HG02623 (cell line): ENCODE measurements at regions not wholly inside any gene's neighbourhood (a gene's known extent, or its start where the extent isn't known, plus 50 kb on each side); places are given as distances from the start of the nearest gene placed in this dataset.

Source experiments
- ATAC-seq: cut with Tn5 transposase; IDR thresholded peaks from one replicate; pipeline ENCODE4 v1.9.1; 2021; ENCODE audit warnings: moderate library complexity; ENCODE audit not compliant: unreplicated experiment

DNA sequence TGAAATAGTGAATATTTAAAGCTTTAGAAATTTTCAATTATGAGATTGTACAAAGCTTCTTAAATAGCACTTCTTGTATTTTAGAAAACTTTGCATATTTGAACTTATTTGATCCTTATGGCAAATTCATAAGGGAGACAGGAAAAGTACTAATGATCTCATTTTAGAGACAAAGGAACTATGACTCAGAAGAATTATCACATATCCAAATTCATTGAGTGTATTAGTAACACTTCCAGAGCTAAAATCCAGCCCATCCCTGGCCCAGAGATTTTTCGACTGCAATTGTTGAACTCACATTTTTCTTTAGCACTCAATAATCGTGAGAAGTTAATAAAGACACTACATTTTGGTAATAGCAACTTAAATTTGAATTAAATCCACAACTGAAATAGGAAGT lies 704.3 kb downstream of the EPM2A start:
- ATAC-seq: no peak

DNA sequence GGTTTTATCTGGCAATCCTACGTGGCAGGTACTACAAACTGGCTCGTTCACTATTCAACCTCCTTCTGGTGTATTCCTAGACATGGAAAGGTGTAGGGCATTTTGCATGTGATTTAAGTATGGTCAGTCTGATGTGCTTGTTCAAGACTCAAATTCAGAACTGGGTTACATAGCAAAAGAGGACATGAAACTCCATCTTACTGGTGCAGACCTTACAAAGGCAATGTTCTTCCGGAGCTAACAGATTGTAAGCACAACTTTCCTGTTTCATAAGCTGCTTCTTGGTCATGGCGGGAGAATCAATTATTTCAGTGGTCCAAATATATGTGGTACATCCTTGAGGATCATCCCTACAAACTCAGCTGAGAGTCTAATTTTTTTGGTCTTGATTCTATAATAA lies 703.4 kb downstream of the EPM2A start:
- no peak for ATAC-seq

DNA sequence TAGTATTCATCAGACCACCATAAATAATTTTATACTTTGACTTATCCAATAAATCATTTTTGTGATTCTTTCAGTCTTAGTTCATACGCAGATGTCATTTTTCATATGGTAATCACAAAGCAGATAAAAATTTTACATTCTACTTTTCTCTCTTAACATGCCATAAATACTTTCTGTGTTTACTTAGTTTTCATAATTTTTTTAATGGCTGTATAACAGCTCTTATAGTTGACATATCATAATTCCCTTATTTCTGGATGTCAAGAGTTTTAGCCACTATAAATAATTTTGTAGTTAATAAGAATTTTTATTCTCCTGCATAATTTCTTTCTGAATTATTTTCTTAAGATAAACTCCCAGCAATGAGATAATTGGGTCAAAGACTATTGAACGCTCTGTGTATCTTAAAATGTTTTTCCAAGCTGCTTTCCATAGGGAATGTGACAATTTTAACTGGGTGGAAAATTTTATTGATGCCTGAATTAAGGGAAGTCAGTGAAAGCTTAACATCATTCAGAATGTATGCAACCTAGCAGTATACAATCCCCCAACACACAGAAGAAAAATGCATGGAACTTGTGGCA lies 702.7 kb downstream of the EPM2A start:
- ATAC-seq: no peak

DNA sequence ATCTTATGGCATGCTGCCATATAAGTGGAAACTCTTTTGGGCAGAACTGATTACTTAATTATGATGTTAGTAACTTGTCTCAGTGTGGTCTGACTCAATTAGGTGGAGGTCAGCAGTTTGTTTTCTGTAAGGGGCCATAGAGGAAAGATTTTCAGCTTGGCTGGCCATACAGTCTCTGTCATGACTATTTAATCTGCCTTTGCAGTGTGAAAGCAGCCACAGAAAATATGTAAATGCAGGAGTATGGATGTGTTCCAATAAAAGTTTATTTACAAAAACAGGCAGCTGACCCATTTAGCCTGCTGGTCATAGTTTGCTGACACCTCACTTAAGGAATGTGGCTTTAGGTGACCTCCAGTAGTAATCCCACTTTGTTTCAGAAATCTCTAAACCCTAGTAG lies 700.7 kb downstream of the EPM2A start:
- no peak for ATAC-seq

DNA sequence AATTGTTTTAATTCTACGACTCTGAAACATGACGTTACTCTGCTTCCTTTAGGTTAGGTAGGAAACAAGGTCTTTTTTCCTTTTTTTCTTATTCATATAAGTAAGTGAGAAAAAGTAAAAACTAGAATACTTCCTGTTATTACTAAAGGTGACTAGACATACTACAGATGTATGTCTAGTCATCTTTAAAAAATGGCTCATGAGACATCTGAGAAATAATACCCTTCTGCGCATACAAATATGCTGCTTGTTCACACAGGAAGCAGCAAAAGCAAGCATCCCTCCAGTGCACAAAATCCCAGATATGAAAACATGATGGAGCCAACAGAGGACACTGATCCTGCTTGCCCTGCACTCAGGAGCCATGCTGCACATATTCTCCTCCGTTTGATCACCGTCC lies 699.1 kb downstream of the EPM2A start:
- ATAC-seq: no peak

DNA sequence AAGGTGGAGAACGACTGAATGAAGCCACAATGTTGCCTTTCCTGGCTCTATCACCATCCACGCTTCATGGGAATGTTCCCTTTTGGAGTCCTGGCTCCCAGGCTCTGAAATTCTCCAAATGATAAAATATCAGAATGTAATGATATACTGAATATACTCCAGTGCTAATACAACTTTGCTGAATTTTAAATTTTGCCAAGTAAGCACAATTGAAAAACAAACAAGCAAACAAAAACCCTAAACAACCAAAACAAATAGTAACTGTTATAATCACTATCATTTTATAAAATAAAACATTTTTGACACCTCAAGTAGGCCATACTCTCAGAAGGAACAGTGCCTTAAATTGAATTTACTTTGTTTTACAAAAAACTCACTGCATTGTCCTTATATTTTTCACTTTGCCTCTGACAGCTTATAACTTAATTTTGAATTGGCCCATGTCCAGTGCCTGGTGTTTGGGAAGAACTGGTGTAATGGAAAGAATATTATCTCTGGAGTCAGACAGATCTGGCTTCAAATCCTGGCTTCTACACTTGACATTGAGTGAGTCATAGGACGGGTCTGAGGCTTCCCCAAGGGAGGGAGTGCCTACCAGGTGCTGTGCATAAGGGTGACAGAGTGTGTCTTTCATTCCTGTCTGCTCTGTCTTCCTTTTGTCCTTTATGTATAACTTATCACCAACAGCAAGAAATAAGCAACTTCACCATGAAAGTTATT lies 698.3 kb downstream of the EPM2A start:
- no peak for ATAC-seq

DNA sequence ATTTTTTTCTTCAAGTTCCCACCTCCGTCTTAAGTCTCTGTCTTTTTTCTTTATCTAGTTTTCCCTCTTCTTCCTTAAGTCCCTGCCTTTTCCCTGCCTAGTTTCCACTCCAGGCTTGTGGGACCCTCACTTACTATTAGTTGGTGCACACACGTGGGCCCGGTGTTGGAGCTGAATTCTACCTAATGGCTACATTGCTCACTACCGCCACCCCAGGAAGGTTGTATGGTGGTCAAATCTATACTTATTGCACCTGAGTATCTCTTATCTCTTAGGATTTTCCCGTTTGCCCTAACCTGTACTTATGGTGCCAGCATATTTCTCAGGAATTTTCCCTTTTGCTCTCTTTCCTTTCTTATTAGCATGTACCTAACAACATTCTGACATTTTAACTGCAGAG lies 692.8 kb downstream of the EPM2A start:
- ATAC-seq: no peak

DNA sequence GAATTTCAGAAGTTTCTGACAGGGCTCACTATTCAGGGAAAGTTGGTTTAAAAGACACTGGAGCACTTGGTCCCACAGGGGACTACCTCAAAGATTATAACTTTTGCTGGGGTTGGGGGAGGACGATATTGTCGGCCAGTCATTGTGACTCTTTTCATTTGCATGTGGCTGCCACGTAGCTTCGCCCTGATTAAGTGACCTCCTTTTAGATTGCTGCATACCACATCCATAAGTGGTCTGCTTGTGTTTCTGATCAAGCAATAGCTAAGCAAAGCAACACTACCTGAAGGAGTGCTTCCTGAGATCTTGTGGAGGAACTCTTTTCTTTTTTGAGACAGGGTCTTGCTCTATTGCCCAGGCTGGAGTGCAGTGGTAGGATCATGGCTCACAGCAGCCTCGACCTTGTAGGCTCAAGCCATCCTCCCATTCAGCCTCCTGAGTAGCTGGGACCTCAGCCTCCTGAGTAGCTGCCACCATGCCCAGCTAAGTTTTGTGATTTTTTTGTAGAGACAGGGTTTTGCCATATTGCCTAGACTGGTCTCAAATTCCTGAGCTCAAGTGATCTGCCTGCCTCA lies 691.3 kb downstream of the EPM2A start:
- ATAC-seq: no peak

DNA sequence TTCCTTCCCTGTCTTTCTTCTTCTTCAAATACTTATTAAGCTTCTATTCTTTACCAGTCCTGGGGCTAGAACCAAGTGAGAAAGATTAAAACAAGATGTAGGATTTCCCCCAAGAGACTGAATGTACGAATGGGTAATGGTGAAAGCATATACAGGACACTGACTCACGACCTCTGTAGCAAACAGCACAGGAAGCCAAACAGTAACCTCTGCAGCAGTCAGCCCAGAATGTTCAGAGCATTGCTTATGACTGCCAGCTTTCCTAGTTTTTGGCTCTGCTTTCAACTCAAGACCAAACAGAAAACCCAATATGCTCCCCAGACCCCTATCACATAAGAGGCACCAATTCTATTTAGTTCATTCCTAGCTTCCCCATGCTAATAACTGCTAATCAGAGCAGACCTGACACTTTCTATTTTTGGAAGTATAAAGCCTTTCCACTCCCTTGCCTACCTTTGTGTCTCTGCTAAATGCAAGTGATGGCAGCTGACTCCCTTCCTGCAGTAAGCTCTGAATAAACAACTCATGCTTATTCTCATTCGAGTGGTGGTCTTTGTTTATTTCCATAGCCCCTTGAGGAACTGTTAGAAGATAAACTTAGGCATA lies 690.6 kb downstream of the EPM2A start:
- ATAC-seq: no peak

DNA sequence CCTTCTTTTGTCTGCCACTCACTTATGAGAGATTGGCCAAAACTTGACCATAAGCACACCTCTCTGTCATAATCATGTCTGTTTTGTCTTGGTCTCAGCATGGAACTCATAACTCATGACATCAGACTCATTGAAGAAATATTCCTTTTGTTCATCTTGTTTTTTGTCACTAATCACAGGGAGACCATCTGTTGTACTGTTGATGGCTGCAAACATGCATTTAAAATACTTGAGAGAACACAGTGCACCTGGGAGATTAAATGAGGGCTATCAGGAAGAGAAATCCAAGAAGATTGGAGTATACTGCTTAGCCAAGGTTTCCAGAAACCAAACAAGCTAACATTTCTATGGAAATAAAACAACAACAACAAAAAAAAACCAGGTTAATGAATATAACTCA lies 689.7 kb downstream of the EPM2A start:
- no peak for ATAC-seq

DNA sequence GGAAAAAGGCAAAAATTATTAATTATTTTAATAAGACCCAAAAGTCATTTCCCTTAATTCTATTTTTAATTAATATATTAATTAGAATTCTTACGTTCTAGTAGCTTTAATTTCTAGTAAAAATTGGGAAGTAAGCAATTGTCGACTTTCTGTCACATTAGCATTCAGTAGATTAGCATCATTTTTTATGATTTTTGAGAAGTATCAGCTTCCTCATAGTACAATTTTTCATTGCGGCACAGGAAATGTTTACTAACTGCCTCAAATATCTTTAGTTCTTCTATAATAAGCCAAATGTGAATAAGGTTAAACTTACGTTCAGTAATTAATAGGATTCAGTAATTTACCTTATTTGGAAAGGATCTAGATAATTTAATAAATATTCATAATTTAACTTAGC lies 687.4 kb downstream of the EPM2A start:
- no peak for ATAC-seq

DNA sequence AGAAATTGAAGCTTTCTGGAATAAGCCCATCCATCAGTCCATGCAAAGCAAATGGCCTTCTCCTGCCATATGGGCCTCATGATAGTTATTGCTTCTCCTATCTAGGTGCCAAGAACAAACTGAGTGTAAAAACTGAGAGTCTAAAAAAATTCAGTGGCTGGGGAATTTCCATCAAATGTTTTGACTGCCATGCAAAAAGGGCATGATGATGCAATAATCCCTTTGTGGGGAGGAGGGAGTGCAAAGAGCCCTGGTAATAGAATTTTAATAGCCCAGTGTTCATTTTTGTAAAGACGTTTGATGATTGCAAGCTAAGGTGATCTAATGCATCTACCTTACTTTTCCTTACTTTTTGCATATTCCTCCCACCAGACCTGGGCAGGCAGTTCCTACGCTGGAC lies 683.7 kb downstream of the EPM2A start:
- no peak for ATAC-seq

DNA sequence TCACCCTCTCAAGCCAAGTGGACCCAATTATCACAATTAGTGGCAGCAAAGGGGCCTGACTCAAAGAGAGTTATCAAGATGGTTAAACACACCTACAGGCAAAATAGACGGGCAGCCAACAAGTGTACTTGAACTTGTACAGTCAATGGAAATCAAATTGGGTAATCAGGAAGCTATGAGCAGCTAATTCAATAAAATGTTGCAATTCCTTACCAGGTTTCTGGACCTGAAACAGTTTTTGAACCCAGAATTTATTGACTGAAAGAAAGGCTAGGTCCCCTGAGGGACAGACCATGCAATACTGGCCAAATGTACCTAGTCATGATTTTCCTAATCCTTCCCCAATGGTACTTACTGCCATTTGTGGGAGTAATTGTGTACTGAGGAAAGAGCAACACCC lies 679.8 kb downstream of the EPM2A start:
- no peak for ATAC-seq

DNA sequence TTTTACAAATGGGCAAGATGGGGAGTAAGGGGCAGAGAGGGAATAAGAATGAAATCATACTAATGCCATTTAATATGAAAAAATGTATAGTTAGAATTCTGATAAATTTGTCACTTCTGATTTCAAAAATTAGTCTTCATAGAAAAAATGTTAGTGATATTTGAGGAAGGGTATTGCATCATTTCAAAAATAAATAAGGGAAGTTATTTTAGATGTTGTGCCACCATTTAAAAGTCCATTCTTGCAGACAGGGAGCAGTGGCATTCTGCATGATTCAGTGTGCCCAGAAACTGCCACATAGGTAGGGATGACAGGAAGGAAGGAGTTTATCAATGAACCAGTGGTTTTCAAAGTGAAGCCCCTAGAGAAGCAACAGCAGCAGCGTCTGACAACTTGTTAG lies 674.6 kb downstream of the EPM2A start:
- ATAC-seq: no peak

DNA sequence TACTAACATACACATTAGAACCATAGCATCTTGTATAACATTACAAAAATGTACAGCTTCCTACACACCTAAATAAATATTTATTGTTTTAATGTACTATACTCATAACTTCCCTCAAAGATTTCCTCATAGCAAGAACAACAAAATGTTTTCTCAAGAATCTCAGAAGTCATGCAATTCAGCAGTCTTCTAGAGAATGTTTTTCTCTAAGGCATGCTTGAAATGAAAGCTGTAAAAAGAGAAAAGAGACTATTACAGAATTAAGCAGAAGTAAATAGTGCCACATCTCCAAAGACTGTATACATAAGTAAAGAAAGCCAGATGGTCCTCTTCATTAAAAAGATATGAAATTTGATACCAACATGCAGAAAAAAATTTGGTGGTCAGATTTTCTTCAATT lies 672.2 kb downstream of the EPM2A start:
- no peak for ATAC-seq

DNA sequence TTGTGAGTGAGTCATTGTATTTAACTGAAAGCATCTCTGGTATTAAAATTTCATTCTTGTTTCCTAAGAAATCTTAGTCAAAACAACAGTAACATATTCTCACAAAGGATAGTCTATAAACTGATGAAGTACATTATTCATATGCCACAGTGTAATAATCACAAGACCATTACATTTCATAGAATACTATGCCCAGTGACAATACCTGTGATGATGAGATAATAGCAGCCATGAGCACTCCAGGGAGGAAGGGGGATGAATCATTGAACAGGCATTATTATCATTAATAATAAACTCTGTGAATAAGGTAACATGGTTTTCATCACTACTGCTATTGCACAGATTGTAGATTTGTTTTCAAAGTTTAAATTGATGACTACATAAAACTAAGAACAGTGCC lies 667.9 kb downstream of the EPM2A start:
- ATAC-seq: no peak

DNA sequence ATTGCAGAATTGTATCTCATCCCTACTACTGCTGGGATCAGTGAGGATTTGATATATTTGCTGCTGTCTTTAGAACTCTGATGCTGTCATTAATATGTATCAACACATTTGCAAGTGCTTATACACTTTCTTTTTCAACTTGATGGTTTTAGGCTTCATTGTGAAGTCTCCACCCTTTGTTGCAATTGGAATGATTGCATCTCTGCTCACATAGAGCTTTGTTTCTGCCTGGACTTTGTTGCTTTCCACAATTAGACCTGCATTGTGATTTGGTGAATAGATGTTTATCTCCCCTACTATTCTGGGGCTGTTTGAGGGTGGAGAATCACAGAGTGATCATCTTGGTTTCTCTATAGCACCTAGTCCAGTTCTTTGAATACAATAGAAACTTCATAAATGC lies 666.7 kb downstream of the EPM2A start:
- ATAC-seq: no peak

DNA sequence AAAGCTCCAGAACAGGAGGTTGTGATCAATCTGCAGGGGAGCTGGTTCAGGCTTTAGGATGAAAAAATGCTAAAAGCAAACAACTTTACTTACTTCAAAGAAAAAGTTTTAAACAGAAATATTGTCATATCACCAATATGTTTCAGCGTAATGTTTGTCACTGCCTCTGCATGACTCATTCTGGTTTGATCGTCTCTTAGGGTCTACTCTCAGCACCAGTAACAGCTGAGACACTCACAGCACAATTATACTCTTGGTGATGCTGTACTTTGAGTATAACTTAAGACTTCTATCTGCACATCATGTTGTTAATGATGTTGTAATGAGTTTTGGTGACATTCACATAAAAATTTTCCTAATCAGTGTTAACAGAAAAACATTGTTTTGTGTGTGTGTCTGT lies 665.4 kb downstream of the EPM2A start:
- ATAC-seq: no peak

DNA sequence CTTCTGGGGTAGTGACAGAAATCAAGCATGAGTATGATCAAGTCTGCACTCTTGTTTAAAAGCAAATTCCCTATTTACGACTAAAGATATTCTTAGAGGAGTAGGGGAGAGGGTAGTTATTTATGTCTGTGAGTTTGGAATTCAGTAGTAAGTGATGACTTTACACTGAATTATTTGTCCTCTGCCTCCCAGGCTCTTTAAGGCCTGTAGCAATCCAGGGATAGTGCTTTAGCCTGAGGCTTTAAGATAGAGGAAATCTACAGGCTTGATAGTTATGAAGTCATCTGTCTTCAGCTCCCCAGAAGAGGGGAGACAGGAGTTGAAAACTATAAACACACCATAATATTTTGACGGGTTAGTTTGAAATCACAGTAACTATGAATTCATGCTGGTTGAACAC lies 664.5 kb downstream of the EPM2A start:
- no peak for ATAC-seq

DNA sequence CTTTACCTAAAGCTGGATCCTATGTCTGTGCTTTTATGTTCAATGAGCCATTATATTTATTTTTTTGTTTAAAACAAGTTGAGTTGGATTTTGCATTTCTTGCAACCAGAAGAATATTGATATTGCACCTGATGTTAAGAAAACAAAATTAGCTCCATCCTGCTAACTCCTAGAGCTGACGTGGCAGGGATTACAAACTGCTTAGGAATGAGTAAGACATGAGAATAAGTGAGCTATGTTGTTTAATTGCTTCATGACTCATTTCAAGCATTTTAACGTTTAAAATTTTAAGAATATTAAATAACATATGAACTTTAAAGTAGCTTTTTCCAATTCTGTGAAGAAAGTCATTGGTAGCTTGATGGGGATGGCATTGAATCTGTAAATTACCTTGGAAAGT lies 663.5 kb downstream of the EPM2A start:
- ATAC-seq: no peak

DNA sequence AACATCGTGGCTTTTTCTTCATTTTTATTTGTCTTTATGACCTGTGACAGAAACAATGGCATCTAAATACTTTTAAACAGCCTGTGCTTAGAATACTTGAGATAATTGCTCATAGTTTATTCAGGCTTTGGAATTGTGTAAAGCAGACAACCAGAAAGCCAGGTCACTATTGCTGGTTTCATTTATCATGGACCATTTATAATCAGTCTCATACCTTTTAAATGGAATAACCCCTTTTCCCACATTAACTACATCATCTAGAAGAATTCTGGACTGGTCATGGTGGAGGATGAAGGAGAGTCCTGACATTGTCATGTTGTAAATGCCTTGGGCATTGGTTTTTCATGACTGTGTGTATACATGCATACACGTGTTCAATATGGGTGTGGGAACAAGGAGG lies 661.5 kb downstream of the EPM2A start:
- no peak for ATAC-seq

DNA sequence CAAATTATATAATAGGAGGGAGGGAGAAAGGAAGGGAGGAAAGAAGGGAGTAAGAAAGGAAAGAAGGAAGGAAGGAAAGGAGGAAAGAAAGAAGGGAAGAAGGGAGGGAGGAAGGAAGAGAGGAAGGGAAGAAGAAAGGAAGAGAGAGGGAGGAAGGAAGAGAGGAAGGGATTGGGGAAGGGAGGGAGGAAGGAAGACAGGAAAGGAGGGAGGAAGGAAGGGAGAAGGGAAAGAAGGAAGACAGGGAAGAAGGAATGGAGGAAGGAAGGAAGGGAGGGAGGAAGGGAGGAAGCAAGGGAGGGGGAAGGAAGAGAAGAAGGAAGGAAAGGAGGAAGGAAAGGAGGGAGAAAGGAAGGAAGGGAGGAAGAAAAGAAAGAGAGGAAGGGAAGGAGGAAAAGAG lies 660.5 kb downstream of the EPM2A start:
- ATAC-seq: no peak
